ENCODE measurements at regions not wholly inside any gene's neighbourhood (a gene's known extent, or its start where the extent isn't known, plus 50 kb on each side); places are given as distances from the start of the nearest gene placed in this dataset.

DNA sequence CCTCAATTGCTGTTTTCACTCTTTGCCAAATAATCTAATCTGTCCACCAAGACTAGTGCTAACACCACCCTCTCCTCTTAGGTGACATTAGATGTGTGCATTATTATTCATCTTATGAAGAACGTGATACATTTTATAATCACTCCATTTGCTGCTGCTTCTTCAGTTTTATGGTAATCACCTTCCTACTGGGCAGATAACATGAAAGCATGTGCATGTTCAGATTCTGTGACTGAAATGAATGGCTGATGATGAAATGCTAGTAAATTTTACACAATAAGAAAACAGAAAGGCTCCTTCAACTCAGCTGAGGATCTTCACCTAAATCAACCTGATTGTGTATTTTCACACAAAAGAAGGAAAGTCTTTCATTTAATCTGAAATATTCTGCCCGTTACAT is 577.6 kb downstream of the CSNK1G3 start:
- no peak for DNase-seq

DNA sequence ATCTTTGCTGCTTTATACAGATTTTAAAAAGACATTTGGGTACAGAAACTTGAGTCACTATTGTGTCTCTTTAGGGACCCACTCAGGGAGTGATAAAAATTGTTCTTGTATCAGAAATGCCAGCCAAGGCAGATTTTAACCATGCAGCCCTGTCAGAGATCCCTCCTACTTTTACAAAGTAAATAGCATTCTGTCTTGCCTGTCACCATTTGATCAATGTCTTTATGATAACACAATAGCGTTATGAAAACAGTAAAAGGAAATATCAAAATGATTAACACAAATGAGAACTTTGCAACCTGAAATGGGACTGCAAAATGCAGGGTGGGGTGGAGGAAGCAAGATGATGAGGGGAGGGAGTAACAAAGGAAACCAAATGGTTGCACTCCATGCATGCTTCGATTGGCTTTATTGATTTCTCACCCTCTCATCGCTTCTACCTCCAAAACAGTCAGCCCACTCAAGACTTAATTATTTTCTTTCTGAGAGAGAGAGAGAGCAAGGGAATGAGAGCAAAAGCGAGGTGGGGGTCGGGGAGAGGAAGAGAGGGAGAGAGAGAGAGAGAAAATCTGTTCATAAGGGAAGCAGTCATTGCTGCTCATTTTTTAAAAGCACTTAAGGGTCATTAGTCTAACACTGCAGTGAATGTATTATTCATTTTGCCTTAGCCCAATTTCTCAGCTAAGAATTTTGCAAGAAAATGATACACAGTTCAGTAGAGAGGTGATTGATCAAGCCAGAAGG is 576.5 kb downstream of the CSNK1G3 start:
- DNase-seq = no peak

DNA sequence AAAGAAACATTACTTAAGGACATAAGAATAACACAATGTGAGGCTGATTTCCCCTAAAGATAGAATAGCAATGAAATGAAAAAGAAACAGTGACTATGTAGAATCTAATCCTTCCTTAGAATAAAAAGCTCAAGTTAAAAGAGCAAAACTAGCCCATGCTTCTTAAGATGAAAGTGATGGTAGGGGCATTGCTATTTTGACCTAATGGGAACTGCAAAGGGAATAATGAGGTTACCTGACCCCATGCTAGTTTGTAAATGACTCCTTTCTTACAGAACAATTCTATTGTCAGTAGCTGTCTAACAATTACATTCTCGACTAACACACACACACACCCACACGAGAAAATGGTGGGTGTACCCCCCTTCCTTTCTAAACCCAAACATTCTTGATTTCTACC is 575.8 kb downstream of the CSNK1G3 start:
- no peak for DNase-seq

DNA sequence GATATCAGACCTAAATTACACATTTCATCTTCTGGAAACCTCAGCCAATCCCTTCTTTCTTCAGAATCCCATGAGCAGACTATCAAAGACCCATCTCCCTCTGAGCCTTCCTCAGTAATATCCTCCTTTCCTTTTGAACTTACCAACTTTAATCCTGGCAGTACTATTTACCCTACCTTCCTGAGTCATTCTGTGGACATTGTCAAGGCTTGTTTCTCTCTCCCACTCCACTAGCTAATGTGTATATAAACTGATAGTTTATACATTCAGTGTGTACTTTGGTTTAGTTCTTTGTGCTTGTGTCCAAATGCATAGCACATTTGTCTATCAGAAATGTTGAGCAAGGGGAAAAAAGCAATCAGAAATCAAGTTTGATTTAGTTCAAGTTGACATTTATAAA is 568.3 kb downstream of the CSNK1G3 start:
- no peak for DNase-seq

DNA sequence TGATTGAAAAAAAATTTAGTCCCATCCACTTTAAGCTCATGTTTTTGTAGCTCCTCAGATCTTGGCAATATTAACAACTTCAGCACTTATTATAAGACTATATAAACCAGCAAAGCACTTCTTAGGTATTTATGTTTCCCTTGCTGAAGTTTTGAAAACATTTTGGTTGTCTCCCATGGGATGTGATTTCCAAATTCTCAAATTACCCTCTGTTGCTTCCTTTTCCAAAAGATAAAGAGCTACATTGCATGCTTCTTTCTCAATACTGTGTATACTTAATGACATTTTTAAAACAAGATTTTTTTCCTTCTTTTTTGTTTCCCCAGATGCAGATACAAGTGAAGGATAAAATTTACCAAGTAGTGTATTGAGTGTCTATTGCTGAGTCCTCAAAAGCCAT is 567.1 kb downstream of the CSNK1G3 start:
- no peak for DNase-seq

DNA sequence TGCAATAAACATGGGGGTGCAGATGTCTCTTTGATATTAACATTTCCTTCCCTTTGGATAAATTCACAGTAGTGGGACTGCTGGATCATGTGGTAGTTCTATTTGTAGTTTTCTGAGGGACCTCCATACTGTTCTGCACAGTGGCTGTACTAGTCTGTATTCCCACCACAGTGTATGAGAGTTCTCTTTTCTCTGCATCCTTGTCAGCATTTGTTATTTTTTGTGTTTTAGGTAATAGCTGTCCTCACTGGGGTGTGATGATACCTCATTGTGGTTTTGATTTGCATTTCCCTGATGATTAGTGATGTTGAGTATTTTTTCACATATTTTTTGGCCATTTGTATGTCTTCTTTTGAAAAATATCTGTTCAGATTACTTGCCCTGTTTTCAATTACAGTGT is 562.5 kb downstream of the CSNK1G3 start:
- no peak for DNase-seq

DNA sequence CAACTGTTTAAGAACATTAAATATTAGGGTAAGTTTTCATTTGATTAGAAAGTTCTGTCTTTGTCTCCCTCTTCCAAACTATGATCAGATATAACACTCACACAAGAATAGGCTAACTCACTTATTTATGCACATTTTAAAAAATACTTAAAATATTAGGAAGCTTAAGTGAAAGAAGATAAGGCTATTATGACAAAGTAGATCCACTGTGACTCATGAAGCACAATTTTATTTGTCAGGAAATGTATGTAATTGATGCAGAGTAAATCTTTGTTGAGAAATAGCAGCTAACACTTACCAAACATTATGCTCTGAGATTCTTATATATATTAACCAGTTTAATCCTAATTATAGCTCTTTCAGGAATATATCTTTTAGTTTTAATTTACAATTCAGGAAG is 560.6 kb downstream of the CSNK1G3 start:
- no peak for DNase-seq

DNA sequence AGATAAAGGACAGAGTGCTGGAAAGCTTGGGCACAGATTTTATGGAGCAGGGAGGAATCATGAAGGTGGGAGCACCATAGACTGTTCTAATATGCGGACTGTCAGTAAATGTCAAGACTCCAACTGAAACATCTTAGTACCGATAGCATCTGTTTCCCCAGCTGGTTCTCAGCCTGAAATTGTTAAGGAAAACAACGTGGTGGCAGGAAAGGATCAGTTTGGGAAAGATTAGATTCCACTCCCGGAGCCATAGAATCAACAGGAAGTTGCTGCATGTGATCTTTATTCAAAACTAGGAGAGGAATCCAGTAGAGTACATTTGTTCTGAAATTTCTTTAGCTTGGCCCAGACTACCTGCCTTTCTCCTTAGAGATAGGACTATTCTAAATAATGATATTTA is 559.1 kb downstream of the CSNK1G3 start:
- DNase-seq = no peak

DNA sequence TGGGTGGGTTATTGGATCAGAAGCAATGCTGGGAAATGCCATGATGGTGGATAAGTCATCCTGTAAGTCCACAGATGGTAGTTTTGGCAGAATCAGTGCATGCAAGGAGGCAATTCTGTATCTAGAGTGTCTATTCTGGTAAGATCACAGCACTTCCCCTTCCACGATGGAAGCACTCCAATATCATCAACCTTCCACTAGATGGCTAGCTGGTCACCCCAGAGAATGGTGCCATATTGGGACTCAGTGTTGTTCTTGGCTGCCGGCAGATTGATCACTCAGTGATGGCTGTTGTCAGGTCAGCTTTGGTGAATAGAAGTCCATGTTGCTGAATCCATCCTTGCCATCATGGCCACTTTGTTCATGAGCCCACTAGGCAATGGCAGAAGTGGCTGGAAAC is 553.5 kb downstream of the CSNK1G3 start:
- no peak for DNase-seq

DNA sequence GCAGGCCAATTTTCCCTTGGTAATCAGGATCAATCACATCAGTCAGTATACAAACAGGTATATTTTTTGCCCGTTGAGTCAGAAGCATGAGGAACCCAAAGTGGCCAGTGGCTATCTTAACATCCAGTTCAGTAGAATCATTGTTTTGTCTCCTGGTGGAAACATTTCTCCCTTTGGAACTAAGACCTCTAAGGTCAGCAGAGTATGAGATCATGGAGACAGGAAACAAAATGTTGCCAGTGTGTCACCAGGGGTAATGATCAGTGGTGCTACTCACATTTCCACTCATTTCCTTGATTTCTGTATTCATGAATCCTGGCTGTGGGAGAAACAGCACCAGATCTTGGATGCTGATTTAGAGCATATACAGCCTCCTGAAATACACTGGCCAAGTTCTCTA is 553.0 kb downstream of the CSNK1G3 start:
- no peak for DNase-seq

DNA sequence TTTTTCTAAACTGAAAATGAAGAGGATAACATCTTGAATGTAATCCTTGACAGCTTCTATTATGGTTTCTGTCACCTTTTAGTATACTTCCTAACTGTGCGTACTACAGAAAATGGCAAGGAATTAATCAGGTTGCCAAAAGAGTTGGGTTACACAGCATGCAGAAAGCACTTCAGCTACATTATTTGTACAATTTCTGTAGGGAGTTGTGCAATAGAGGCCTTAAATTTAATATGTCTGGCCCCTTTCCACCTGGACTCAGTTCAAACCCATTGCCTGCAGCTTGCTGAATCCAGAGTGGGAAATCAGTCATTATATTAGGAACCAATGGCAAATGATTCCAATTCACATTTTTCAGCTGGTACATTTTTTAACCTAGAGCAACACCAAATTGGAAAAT is 549.7 kb downstream of the CSNK1G3 start:
- DNase-seq = no peak

DNA sequence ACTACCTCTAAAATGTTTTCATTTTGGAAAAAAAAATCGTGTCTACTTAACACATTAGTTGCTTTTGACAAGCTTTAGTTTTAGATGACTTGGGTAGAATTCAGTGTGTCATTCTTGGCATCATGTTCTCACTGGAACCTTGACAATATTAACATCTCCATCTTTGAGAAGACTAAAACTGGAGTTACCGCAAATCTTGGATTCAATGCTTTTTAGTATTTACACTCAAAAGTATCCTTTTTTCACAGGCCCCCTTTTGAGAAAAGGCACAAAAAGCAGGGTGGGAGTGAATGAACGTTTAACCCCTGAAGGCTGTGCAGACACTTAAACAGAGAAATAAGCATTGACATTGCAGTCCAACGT is 549.1 kb downstream of the CSNK1G3 start:
- DNase-seq = no peak

DNA sequence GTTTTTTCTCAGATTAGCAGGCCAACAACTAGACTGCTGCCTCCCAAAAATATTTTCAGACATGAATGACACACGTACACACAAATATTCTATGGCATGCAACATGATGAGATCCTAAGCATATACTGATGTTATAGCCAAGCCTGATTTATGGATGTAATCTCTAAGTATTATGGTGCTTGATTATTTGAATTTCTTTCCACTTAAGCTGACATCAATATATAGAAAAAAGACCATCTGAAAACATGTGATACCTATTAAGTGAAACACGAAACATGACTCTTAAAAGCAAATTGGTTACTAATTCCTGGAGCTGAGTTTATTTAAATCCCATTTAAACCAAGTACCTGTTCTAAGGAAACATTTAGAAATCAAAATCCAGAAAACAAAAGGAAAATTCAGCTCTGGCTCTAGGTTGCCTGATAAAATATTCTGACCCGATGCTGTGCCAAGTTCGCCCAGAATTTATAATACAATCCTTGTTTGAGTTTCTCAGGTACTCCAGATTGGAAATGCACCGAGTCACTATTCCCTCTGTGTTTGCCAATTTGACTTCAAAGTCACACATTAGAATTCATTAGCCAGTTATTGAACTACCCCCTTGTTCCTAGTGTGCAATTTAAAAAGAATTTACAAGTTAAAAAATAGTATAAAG is 548.6 kb downstream of the CSNK1G3 start:
- no peak for DNase-seq

DNA sequence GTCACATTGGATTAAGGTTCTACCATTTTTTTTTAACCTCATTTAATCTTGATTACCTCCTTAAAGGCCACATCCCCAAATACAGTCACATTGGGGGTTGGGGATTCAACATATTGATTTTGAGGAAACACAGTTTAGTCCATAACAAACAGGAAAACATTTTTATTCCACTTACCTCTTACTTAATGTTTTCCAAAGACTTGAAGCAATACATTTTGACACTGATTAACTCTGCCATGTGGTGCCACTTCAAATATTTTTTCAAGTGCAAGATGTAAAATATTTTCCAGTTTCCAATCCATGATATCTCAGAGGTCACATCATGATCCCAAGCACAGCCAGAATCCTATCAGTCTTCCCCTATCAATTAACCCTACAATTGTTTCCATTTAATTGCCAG is 548.0 kb downstream of the CSNK1G3 start:
- DNase-seq = no peak

DNA sequence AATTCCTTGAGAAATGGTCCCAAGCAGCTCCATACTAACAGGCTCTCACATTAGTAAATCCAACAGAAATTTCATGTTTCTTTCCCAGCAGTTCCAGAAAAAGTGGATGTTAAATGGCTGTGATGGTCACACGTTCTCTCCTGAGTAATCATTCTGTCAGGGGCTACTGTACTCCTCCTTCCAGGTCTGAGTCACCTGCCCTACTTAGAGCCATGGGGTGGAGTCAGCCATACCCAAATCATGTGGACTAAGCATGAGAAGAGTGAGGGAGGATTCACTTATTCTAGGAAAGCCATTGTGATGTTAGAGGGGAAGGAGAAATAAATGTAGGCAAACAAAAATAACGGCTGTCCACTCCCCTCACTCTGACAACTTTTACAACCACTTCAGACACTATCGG is 547.2 kb downstream of the CSNK1G3 start:
- DNase-seq = no peak

DNA sequence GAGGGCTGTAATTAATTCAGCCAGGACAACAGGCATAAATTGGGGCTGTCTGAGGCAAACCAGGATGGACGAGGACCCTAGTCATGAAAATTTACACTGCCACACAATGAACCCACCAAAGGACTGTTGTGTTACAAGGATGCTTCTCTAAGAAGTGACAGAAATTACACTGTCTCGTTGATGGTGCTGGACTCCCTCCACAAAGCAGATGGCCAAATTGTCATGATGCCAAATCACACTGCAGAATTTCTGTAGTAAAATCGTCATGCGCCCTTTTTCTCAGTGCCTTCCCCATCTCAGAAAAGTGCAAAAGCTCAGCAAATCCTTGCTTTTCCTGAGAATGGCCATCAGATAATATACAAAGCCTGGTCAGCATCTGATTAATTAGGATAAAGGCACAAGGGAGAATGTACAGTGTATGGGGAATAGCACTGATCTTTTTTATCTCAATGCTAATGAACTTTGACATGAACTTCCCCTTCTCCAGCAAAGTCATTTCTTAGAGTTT is 545.8 kb downstream of the CSNK1G3 start:
- no peak for DNase-seq

DNA sequence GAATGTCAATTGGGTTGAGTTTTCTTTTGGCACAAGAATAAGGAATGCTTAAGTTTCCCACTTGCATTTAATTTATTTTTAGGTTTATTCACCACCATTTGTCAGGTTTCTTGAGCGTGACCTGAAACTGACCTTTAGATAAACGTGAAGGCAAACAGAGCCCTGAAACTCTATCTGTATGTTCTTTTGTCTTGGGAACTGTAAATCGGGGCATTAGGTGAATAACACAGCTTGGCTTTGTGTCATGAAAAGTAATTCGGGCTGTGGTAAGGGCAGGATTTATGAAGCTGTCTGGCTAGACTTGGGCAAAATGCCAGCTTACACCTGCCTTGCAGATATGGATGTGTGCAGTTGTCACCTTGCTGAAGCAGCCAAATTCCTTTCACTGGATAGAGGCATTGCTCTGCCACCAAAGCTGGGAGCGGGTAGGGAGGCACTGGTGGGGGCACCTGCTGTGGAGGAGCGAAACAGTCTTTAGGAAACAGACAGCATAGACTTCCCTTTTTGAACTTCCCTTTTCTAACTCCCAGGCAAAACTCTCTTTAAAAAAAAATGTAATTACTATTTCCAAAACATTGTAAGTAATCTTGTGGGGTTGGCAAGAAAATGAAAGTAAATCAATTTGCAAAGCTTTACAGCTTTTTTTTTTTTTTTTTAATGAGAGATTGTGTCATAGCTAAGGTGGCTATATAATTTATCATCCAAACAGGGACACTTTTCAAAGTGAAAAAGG is 545.2 kb downstream of the CSNK1G3 start:
- no peak for DNase-seq

DNA sequence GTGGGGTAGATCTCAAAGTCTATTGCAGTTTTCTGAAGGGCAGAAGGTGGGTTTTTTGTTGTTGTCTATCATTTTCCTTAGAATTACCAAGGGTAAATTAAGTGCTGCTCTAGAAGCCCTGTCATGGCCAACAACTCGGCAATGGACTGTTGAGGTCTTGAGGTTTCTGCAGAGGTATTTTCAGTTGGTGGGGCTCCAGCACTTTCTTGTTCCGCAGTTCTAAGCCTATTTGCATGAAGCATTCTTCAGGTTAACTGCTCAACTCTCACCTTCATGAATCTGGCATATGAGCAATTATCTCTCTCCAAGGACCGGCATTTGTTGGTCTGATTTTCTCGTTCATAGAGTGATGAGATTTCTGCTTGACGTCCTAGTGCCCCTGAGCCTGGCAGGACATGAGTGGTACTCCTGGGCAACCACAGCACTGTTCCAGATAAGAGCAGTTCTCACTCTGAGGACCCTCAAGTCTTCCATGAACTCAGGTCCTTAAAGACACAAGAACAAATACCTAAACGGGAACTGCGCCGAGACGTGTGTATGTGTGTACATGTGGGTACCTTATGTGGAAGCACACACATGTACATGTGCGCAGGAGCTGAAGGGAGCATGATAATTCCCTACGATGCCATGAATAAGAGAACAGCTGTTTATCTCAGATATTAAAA is 544.5 kb downstream of the CSNK1G3 start:
- no peak for DNase-seq

DNA sequence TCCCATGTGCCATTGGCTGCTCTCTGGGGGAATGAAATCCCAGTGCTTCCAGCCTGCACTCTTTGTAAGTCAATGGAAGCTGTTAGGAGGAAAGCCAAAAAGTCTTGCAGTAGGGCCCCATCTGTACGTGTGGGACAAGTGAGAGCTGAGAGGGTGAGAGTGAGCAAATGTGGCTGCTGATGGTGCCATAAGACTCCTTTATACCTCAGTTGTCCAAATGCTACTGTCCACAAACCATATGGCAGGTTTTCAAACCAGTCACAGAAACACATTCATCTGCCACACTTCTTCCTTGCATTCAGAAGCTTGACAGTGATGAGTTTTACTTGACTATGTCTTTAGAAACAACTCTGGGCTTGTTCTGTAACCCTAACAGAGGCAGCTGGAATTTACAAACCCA is 543.8 kb downstream of the CSNK1G3 start:
- no peak for DNase-seq

DNA sequence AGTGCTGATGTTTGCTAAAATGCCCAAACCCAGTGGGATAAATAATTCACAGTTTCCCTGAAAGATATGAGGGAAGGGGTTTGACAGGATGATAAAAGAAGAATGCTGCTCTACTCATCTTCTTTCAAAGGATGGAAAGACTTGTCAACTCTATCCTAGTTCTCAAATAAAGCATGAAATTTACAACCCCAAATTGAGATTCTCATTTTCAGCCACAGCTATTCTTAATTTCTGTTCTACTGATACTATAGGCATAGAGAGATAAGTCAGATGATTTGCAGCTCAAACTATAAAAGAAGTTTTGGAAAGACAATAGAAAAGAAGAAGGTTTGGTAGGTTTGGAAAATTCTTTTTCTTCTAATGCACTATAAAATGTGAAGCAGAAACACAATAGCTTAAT is 542.6 kb downstream of the CSNK1G3 start:
- no peak for DNase-seq

DNA sequence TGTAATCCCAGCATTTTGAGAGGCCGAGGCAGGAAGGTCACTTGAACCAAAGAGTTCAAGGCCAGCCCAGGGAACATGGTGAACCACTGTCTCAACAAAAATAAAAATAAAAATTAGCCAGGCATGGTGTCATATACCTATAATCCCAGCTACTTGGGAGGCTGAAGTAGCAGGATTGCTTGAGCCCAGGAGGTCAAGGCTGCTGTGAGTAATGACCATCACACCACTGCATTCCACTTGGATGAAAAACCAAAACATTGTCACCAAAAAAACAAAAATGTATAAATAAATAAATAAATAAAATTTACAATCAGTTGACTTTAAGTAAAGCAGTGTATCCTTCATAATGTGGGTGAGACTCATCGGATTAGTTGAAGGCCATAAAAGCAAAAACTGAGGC is 541.4 kb downstream of the CSNK1G3 start:
- DNase-seq = no peak

DNA sequence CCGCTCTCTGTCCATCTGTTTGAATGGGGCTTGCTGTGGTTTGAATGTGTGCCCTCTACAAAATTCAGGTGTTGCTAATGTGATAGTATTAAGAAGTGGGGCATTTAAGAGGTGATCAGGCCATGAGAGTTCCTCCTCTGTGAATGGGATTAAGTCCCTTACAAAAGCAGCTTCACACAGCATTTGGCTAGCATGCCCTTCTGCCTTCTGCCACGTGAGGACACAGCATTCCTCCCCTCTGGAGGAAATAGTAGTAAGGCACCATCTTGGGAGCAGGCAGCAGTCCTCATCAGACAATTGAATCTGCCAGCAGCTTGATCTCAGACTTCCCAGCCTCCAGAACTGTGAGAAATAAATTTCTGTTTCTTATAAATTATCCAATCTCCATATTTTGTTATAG is 540.2 kb downstream of the CSNK1G3 start:
- DNase-seq = no peak

DNA sequence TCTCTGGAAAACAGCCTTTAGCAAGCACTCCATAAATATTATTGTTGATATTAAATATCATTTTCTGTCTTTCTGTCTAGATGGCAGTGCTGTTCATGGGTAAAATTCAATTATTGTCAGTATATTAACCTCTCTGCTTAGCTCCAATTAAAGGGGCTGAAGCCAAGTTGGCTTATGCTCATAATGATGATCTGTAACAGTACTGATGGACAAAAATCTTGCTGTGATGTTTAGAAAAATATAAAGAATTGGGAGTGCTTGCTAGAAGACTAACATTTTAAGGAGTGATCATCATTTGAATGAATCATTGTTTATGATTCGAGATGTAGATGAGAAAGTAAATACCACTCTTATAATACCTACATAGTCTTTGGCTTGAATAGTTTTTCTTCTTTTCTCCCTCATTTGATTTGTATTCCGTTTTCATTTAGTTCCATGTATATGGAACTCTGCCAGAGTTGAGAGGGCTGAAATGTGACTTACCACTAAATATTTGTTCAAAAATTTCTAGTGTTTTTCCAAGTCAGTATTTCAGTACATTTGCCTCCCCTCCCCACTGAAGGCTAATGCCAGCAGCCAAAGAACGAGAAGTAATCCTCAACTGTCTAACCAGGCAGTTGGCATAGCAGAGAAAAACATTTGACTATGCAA is 538.3 kb downstream of the CSNK1G3 start:
- no peak for DNase-seq

Data from right forelimb (tissue), 1 donor.